ENCODE measurements at regions not wholly inside any gene's neighbourhood (a gene's known extent, or its start where the extent isn't known, plus 50 kb on each side); places are given as distances from the start of the nearest gene placed in this dataset.
"Not testable (repeated sequence)": the region's sequence is repeated elsewhere in the genome, so short reads cannot be mapped to it uniquely, and the experiment has no call there.

DNA sequence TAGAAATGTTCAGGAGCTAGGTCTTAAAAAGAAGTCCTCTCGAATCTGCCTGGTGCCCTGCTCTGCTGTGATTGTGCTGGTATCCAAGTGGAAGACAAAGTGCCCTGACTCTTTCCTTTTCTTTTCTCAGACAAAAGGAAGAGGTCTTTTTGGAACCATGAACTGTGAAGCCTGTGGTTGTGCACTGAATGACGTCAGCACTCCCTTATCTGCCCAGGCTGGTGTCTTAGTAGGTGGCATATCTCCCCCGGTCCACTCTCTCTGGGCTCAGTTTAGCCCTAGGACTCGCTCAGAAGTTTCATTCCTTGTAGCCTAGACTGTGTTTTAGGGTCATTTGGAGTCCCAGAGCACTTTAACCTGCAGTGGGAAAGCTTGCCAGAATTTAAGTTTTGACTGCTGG is 400.3 kb upstream of the CT83 start:
- no peak for DNase-seq (ENCODE audit: low spot score)

DNA sequence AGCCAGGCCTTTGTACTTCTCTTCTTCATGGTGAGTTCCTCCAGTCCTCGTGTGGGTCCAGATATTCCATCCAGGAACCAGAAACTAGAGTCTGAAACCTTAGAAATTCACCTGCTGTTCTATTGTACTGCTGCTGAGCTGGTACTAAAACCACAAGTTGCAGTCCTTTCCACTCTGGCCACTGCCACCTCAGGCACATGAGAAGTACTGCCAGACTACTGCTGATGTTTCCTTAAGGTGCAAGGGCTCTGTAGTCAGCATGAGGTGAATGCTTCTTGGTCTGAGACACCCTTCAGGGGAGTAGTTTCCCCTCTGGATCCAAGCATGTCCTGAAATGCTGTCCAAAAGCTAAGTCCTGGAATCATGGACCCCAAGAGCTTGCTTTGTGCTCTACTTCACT is 399.6 kb upstream of the CT83 start:
- DNase-seq (ENCODE audit: low spot score) = no peak

DNA sequence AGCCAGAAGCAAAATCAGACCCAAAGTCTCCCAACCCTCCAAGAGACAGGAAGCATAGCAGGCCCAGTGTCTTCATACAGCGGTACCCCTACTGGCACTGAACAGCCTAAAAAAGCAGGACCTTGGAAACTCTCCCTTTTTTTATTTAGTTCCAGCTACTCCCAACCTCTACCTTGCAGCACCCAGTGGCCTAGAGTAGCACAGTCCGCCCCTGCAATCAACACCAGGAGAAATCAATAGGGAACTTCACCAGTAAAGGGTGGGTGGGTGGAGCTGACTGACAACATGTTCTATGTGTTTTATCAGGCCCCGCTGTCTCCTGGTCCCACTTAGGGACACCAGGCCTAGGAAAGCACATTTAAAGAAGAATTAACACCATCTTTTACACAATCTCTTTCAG is 378.5 kb upstream of the CT83 start:
- DNase-seq (ENCODE audit: low spot score) = no peak

DNA sequence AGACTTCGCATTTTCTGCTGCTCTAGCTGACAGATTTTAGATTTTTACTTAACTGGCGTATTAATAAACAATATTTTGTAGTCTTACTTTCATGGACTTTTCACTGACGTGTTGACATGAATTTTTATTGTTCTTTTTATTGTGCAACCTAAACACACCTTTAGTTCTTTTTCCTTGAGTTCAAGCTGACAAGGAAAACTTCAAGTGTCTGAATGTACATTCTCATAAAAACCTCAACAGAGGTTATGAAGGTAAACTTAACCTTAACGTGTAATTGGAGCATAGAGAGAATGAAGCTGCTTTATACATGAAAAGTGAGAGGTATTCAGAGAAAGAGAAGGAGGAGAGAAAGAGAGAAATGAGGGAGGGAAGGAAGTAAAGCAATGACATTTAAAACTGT is 364.3 kb upstream of the CT83 start:
- DNase-seq (ENCODE audit: low spot score) = no peak

DNA sequence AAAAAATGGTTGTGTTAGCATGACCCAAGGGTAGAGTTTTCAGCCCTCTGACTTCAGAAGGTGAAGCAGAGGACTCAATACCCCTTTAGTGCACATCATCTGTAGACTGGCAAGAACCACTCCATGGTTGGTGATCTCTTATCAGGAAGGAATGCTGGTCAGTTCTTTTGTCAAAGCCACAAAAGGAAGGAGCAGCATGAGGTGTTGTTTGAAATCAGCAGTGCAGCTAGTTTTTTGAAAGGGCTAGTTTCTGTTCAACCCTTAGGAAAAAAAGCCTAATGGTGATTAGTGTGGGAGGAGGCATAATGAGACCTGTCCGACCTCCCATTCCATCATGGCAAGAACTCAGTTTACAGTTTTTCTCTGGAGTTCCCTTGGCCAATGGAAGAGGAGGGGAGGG is 362.0 kb upstream of the CT83 start:
- no peak for DNase-seq (ENCODE audit: low spot score)

DNA sequence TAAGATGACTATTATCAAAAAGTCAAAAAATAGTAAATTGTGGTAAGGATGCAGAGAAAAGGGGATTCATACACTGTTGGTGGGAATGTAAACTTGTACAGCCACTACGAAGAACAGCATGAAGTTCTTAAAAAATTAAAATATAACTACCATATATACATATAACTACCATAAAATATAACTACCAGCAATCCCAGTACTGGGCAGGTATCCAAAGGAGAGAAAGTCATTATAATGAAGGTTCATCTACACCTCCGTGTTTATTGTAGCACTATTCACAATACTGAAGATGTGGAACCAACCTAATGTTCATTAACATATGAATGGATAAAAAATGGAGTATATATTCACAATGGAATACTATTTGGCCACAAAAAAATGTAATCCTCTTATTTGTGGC is 360.9 kb upstream of the CT83 start:
- no peak for DNase-seq (ENCODE audit: low spot score)

DNA sequence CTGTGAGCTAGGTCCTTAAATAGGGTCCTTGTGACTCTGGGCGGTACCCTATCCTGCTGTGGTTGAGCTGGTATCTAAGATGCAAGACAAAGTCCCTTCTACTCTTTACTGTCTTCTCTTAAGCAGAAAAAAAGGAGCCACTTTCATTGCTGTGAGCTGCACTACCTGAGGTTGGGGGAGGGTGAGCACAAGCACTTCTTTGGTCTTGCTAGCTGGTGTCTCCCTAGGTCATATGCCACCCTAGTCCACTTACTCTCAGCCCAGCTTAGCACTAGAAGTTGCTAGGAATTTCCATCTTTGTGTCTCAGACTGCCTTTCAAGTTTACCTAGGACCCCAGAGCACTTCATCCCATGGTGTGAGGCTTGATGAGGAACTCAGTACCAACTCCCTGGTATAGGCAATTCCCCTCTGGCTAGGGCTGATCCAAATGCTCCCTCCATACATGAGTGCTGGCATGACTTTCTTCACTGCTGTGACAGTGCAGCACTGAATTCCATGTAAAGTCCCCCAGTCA is 343.6 kb upstream of the CT83 start:
- no peak for DNase-seq (ENCODE audit: low spot score)

DNA sequence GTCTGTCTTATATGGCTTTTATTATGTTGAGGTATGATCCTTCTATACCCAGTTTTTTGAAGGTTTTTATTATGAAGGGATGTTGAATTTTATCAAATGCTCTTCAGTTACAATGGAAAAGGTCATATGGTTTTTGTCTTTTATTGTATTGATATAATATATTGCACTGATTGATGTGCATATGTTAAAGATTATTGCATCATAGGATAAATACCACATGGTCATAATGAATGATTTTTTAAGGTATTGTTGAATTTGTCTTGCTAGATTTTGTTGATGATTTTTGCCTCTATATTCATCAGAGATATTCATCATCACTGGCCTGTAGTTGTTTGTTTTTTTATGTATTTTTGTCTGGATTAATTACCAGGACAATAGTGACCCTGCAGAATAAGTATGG is 339.2 kb upstream of the CT83 start:
- DNase-seq (ENCODE audit: low spot score) = no peak

DNA sequence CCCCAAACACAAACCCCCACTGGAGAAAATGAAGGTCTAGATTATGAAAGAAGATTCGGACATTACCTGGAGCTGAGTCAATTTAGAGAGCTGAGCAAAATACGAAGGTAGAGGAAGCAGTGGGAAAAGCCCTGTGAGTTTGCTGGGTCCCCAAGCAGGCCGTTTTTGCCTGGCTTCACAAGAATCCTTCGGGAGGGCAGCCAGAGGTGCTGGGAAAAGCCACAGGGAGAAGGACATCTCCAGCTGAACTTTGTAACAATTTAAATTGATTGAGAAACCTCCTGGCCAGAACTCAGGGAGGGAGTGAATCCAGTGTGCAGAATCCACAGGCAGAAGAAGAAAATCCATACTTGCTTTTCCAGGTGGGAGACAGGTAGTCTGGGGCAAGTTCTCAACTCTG is 319.1 kb upstream of the CT83 start:
- no peak for DNase-seq (ENCODE audit: low spot score)

DNA sequence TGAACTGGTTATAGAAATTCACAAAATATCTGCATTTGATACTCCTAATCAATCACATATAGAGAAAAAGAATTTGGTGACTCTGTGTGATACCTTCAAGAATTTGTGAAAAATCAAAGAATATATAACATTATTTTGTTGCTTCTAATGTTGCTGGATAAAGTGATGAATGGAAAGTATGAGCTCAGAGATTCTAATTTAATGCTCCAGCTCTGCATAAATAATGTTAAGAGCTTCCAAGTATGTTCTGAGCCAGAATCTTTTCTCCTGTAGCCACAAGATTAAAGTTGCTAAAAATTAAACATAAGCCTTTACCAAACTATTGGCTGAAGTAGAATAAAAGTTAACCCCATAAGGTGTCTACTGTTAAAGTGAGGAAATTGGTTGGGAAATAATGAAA is 294.7 kb upstream of the CT83 start:
- DNase-seq (ENCODE audit: low spot score) = no peak

DNA sequence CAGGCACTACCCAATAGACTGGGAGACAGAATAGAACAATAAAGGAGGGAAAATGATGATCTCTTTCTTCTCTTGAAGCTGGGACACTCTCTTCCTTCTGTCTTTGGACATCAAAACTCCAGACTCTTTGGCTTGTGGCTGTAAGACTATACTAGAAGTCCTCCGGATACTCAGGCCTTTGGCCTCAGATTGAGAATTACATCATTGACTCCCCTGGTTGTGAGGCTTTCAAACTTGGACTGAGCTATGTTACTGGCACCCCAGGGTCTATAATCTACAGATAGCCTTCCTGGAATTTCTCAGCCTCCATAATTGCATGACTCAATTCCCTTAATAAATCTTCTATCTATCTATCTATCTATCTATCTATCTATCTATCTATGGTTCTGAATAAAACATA is 294.2 kb upstream of the CT83 start:
- DNase-seq (ENCODE audit: low spot score) = no peak

DNA sequence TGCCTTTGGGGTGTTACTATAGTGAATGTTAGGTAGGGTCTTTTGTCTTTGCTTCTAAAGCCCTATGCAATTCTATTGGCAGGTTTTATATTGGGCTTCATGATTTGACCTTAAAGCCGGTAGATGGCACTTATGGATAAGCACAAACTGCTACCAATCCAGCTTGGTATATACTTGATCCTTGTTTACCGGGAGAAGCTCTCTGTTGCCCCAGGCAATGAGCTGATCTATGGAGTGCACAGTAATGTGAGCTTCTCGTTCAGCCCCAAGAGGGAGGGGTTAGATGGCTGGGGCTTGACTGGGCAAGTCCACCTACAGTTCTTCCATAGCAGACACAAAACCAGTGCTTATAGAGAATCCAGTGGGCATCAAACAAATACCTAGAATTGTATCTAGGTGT is 287.2 kb upstream of the CT83 start:
- DNase-seq (ENCODE audit: low spot score) = peak; percentile 11

DNA sequence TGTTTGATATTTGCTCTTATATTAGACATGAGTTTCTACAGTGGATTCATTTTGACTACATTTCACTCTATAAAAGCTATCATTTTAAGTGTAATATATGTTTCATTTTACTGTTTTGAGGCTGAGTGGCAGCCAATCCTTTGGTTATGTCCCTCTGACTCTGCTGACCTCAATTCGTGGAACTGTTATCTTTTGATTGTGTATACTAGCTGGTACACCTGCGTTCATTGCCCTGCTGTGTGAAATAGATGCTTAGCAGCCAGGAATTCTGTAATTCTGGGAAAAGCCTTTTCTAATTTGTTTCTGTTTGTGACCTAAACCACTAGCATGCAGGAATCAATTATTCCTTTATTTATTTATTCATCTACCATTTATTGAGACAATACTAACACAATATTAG is 269.4 kb upstream of the CT83 start:
- DNase-seq (ENCODE audit: low spot score) = no peak

DNA sequence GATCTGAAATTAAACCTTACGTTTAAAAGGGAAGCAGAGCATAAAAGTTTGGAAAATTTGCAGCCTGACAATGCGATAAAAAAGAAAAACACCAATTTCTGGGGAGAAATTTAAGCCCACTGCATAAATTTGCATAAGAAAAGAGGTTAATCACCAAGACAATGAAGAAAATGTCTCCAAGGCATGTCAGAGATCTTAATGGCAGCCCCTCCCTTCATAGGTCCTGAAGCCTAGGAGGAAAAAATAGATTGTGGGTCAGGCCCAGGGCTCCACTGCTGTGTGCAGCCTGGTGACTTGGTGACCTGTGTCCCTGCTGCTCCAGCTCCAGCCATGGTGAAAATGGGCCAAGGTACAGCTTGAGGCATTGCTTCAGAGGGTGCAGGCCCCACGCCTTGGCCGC is 264.0 kb upstream of the CT83 start:
- DNase-seq (ENCODE audit: low spot score) = no peak

DNA sequence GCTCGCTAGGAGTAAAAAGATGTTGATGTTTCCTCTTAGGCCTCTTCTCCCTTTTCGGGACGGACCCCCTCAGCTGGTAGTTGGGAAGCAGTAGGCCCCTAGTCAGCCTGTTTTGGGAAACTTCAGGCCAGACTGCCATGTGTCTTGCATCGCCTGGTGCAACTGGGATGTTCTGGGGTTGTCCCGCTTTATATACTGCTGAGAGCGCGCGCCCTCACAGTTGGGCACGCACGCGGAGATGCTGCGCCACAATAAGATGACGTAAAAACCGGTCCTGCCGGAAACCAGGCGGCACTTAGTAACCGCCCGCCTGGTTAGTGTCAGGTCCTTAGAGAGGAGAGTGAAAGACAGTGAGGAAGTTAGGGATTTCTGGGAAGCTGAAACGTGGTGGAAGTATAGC is 231.3 kb upstream of the CT83 start:
- DNase-seq (ENCODE audit: low spot score) = no peak

DNA sequence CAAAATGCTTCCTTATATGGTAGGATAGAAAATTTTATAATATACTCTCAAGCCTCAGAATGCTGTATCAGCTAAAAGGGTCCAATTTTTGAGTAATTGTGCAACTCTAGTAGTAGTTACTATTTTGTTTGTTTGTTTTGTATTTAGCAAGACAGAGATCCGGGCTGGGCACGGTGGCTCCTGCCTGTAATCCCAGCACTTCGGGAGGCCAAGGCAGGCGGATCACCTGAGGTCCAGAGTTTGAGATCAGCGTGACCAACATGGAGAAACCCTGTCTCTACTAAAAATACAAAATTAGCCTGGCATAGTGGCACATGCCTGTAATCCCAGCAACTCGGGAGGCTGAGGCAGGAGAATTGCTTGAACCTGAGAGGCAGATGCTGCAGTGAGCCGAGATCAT is 216.8 kb upstream of the CT83 start:
- DNase-seq (ENCODE audit: low spot score) = not testable (repeated sequence)

DNA sequence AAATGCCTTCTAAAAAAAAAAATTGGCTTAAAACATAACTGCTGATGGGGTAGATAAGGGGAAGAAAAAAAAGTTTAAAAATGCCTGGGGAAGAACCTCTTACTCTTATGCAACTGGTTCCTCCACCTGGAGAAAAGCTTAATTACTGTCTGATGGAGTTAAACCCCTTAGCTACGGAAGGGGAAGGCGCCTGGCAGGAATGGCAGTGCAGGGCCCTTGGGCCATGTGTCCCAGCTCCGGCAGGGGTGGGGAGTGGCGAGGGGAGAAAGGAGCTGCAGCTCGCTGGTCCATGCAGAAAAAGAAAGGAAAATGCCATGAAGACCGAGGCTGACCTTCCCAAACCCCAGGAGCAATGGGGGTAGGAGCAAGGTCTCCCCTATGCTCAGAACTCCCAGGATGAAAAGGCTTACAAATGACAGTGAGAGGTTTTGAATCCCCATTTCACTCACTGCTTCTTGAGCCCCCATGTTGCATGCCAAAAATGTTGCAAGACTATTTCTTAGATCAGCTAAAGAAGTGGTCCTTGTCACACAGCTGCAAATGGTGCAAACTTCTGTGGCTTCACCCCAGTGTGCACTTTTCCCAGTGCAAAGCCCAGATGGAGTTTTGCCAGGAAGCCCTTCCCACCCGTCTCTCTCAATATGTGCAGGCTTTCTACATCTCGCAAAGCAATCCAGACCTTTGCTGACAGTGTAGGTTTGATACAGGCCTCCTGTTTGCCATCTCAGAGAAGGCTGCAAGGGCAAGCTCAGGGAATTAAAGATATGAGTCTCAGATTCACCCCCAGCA is 204.8 kb upstream of the CT83 start:
- DNase-seq (ENCODE audit: low spot score) = no peak

DNA sequence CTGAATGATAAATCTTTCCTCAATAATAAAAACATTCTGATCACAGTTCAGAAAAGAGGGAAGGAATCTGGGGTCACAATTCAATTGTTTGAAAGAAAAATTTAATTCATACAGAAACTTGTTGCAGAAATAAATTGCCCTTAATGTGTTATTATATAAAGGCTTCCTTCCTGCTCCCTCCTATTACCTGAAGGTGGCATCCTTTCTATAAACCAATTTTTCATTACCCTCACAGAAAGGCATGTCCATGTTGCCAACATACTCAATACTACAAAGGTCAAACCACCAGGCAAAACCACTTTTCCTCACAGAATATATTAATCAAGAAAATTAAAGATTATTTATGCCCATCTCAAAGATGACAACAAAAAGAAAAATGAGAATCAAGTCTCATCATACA is 194.3 kb upstream of the CT83 start:
- no peak for DNase-seq (ENCODE audit: low spot score)

DNA sequence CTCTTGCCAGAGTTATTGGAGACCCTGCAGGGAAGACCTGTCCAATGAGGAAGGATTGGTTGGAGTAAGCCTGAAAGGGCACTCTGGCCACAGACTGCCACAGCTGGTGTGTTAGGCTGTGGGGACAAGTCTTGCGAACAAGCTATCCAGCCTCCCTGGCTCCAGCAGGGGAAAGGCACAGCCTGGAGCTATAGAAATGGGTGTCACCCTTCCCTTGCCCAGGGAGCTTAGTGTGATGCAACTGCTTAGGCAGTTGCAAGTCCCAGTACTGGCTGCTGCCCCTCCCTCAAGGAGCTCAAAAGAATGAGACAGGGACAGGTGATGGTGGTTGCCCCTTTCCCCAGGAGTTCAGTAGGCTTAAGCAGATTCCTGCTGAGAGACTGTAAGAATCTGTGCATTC is 165.7 kb upstream of the CT83 start:
- no peak for DNase-seq (ENCODE audit: low spot score)

DNA sequence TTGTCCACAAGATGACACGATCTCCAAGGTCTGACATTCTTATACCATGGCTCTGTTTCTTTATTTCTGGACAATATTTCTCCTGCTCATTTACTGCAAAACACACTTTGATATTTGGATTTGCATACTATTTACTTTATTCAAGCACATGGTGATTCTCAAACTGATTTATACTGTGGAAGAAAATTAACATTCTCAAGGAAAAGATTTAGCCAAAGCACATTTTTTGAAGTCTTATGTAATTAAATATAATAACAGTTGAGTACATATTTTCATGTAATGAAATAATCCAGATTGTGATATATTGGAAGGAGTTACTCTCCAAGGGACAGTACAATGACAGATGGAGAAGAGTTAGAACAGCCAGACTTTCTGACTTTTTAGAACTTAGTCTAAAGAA is 155.8 kb upstream of the CT83 start:
- no peak for DNase-seq (ENCODE audit: low spot score)

DNA sequence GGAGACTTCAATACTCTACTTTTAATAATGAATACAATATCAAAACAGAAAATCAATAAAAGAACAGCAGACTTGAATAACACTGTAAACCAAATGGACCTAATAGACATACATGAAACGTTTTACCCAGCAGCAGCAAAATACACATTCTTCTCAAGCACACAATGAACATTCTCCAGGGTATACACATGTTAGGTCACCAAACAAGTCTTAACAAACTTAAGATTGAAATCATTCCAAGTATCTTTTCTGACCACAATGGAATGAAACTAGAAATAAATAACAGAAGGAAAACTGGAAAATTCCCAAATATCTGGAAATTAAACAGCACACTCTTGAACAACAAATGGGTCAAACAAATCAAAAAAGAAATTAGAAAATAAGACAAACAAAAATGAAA is 145.0 kb upstream of the CT83 start:
- DNase-seq (ENCODE audit: low spot score) = no peak

DNA sequence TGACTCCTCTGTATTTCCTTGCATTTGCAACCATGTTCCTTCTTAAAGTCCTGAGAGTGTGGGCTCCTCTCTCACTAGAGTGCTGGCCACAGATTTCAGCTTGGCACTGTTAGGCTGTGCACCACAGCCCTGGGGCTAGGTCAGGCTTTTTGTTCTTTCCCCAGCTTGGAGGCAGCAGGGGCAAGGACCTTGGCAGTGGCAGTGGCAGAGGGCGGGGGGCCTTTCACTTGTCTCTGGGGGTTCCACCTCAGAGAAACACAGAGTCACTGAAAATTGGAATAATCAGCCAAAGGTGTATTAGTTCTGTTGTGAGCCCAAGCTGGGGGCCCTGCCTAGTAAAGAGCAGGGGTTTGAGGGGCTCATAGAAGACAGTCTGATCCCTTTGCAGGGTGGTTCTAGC is 142.8 kb upstream of the CT83 start:
- DNase-seq (ENCODE audit: low spot score) = no peak

DNA sequence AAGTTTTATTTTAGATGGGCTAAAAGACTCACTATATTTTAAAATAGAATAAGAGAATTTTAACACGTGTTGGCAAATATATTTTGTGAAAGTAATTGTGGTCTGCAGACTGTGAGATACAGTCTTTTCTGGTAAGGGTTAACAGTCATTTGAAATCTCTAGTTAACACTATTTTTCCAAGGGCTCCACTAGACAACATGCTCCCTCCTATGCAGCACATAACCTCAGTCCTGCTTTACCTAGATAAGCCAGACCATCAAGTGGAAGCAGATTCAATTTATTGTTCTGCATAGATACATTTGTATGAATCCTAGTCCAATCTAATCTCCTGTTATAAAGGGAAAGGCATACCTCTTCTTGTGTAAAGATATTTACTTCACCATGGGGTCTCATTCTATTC is 133.2 kb upstream of the CT83 start:
- DNase-seq (ENCODE audit: low spot score) = no peak

All from AG20443 (cell line).